ENCODE measurements at regions not wholly inside any gene's neighbourhood (a gene's known extent, or its start where the extent isn't known, plus 50 kb on each side); places are given as distances from the start of the nearest gene placed in this dataset.
"Not testable (repeated sequence)": the region's sequence is repeated elsewhere in the genome, so short reads cannot be mapped to it uniquely, and the experiment has no call there.

DNA sequence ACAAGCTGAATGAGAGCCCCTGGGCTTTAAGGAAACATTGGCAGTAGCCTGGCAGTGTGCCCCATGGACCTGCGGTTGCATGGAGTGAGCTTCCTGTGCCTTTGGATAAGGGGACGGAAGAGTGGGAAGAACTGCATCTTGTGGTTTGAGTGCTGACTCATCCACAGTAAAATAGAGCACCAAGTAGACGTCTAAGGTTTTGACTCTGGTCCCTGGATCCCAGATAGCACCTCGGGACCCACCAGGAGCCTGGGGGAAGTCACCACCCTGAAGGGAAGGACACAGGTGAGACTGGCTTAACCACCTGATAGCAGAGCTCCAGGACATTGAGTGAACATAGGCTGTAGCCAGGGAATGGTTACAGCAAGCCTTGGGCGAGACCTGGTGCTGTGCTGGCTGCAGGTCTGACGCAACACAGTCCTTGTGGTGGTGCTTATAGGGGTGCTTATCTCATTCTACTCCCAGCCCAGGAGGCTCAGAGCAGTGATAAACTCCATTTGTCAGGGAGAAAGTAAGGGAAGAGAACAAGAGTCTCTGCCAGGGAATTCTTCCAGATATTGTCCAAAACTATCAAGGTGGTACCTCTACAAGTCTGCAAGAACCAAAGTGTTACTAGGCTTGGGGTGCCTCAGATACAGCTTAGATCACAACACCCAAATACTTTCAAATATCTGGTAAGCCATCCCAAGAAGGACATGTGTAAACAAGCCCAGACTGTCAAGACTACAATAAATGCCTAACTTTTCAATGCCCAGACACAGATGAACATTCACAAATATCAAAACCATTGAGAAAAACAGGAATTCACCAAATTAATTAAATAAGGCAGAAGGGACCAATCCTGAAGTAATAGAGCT is 123.6 kb upstream of the TET2 start:
- Histone ChIP-seq H3K4me3 (no peak overlapping the region), H3K9me3 (no peaks in the 10 kb centered on the region), H3K27me3 (no peaks in the 10 kb centered on the region), H3K36me3 (no peaks in the 10 kb centered on the region)
- DNase-seq, result peak; percentile 13

DNA sequence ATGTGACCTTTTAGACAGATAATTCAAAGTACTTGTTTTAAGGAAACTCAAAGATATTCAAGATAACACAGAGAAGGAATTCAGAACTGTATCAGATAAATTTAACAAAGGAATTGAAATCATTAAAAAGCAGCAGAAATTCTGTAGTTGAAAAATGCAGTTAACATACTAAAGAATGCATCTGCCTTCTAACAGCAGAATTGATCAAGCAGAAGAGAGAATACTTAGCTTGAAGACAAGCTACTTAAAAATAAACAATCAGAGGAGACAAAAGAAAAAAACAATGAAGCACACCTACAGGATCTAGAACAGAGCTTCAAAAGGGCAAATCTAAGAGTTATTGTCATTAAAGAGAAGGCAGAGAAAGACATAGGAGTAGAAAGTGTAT is 123.0 kb upstream of the TET2 start:
- DNase-seq, result no peak
- Histone ChIP-seq H3K36me3 (no peaks in the 10 kb centered on the region), H3K9me3 (no peaks in the 10 kb centered on the region), H3K4me3 (no peak overlapping the region), H3K27me3 (no peaks in the 10 kb centered on the region)

DNA sequence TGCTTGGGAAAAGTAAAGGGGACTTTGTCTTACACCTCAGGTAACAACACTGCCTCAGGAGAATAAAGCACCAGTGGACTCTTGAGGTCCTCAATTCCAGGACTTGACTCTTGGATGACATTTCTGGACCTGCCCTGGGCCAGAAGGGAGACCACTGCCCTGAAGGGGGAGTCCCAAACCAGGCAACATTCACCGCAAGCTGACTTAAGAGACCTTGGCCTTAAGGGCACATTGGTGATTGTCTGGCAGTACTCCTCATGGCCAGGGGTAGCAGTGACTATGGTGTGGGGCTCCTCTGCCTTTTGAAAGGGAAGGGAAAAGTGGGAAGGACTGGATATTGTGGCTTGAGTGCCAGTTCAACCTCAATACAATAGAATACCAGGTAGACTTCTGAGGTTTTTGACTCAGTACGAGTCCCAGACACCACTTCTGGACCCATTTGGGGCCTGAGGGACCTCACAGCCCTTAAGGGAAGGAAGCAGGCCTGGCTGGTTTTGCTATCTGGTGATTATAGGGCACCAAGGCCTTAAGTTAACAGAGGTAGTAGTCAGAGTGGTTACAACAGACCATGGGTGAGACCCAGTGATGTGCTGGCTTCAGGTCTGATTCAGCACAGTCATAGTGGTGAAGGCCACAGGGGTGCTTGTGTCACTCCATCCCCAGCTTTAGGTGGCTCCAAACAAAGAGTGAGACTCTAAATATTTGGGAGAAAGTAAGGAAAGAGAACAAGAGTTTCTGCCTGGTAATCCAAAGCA is 121.2 kb upstream of the TET2 start:
- no peaks in the 10 kb centered on the region for H3K9me3 ChIP-seq
- H3K4me3 ChIP-seq, result no peak overlapping the region
- no peaks in the 10 kb centered on the region for H3K36me3 ChIP-seq
- no peak for DNase-seq
- no peaks in the 10 kb centered on the region for H3K27me3 ChIP-seq

DNA sequence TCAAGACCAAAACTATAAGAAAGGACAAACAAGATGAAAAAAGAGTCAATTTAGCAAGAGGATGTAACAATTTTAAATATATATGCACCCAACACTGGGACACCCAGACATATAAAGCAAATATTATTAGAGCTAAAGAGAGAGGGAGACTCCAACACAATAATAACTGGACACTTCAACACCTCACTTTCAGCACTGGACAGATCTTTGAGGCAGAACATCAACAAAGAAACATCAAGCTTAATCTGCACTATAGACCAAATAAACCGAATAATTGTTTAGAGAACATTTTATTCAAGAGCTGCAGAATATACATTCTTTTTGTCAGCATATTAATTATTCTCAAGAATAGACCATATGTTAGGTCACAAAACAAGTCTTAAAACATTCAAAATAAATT is 109.7 kb upstream of the TET2 start:
- DNase-seq, result no peak
- Histone ChIP-seq H3K27me3 (no peaks in the 10 kb centered on the region), H3K36me3 (no peaks in the 10 kb centered on the region), H3K4me3 (no peak overlapping the region), H3K9me3 (no peaks in the 10 kb centered on the region)

DNA sequence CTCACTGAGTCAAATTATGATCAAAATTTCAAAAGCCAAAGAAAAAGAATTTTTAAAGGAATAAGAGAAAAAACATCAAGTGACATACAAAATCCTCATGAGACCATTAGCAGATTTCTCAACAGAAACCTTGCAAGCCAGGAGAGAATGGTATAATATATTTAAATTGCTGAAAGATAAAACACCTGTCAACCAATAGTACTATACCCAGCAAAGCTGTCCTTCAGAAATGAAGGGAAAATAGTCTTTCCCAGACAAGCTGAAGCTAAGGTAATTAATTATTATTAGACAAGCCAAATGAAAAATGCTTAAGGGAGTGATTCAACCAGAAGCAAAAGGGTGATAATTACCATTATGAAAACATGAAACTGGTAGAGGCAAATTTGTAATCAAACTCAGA is 104.2 kb upstream of the TET2 start:
- no peaks in the 10 kb centered on the region for H3K36me3 ChIP-seq

DNA sequence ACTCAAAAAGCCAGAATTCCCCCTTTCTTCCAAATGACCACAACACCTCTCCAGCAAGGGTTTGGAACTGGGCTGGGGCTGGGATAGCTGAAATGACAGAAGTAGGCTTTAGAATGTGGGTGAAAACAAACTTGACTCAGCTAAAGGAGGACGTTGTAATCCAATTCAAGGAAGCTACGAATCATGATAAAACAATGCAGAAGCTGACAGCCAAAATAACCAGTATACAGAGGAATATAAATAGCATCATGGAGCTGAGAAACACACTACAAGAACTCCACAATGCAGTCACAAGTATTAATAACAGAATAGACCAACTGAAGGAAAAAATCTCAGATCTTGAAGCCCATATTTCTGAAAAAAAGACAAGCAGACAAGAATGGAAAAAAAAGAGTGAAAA is 95.8 kb upstream of the TET2 start:
- H3K27me3 ChIP-seq, result no peaks in the 10 kb centered on the region
- DNase-seq, result peak; percentile 1
- peaks cover 4% of the 10 kb centered on the region; the same call in 1 of the 2 replicates for H3K9me3 ChIP-seq
- no peaks in the 10 kb centered on the region for H3K36me3 ChIP-seq
- no peak overlapping the region for H3K4me3 ChIP-seq

More for the DNA sequence above, 104.2 kb upstream of the TET2 start:
- Histone ChIP-seq H3K9me3 (no peaks in the 10 kb centered on the region), H3K27me3 (no peaks in the 10 kb centered on the region), H3K4me3 (no peak overlapping the region)
- no peak for DNase-seq

DNA sequence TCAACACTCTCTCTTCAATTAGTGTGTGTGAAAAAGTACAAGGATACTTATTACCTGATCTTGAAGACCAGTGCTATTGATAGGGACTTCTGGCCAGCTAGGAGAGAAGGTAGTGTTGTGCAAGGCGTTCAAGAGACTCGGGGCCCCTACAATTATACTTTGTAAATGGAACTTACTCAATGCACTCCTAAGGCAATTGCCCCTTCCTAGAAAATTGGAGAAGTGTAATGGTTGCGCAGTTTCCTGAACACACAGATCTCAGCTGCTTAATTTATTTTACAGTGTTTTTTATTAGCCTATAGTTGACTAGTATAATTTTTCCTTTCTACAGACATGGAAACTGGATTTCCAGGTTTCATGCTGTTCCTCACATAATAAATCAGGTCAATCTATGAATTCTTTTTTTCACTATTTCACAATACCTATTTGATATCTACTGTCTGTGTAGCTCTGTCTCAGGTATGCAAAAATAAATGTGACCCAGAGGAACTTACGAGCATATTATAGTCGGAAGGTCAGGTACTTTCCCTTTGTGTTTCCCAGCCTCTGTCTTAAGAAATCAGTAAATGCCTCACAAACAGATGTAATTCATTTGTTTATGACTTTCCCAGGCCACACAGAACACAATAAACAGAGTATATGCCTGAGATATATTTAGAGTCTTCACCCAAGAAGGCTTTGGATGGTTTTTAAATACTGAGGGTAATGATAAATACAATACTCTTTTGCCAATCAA is 89.1 kb upstream of the TET2 start:
- H3K4me3 ChIP-seq, result no peak overlapping the region
- H3K36me3 ChIP-seq, result no peaks in the 10 kb centered on the region
- H3K27me3 ChIP-seq, result no peaks in the 10 kb centered on the region
- no peak for DNase-seq
- peaks cover 2% of the 10 kb centered on the region; the same call in 1 of the 2 replicates for H3K9me3 ChIP-seq

DNA sequence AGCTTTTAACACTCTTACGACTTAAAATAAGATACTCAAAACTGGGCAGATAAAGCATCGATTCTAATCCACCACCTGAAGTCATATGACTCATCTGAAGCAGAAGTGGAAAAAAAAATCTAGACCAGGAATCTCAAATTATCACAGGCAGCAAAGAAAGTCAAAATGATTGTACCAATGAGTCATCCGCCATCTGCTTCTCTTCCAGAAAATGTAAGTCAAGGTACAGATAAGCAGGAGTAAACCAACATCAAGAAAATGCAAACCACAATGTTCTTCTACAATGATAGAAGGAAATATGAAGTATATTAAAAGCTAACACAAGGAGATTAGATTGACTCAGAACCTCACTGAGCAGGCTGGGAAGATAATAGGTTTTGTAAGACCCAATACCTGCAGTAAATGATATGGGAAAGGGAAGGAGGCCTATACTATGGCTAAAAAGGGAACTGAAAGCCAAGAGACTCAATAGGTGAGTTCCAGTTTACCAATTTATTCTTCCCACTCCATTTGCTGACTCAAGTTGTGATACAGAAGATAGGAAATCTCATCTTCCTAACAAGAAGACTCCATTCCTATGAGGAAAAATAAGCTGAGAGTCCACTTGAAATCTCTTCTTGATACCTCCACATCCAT is 88.4 kb upstream of the TET2 start:
- Histone ChIP-seq H3K4me3 (no peak overlapping the region), H3K27me3 (no peaks in the 10 kb centered on the region), H3K9me3 (no peaks in the 10 kb centered on the region), H3K36me3 (no peaks in the 10 kb centered on the region)
- DNase-seq, result no peak

DNA sequence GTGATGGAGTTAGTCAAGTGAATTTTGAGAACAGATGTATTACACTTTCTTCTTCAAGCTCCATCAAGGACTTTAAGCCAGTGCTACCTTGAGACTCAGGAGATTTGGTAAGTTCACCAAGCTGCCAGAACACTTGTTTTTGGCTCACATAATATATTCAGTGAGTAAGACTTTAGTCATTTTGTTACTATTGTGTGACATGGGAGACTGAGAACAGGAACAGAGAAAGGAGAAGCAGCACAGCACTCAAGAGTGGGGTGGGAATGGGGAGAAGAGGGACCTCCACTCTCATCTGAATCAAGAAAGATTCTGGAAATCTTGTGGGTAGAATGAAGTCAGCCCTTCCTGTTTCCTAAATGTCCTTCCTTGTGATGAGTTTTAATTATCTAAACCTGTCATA is 87.3 kb upstream of the TET2 start:
- Histone ChIP-seq H3K9me3 (no peaks in the 10 kb centered on the region), H3K27me3 (no peaks in the 10 kb centered on the region), H3K4me3 (no peak overlapping the region), H3K36me3 (no peaks in the 10 kb centered on the region)
- DNase-seq, result no peak

DNA sequence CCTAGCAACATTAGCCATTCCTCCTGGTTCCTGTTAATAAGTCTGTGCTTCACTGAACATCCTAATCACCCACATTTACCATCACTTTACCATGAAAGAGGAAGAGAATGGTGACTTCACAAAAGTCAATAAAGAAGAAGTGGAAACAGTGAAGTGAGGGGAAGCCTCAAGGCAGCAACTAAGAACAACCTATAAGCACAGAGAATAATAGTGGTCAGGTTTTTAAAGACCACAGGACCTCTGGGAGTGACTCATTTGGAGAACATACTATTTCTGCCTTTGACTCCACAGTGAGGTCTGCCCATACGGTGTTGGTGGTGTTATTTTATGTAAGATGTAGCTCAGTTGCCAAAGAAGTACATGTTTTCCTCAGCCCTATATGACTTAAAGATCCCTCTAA is 86.0 kb upstream of the TET2 start:
- no peak for DNase-seq
- H3K36me3 ChIP-seq, result no peaks in the 10 kb centered on the region
- H3K4me3 ChIP-seq, result no peak overlapping the region
- H3K9me3 ChIP-seq, result no peaks in the 10 kb centered on the region
- H3K27me3 ChIP-seq, result no peaks in the 10 kb centered on the region

DNA sequence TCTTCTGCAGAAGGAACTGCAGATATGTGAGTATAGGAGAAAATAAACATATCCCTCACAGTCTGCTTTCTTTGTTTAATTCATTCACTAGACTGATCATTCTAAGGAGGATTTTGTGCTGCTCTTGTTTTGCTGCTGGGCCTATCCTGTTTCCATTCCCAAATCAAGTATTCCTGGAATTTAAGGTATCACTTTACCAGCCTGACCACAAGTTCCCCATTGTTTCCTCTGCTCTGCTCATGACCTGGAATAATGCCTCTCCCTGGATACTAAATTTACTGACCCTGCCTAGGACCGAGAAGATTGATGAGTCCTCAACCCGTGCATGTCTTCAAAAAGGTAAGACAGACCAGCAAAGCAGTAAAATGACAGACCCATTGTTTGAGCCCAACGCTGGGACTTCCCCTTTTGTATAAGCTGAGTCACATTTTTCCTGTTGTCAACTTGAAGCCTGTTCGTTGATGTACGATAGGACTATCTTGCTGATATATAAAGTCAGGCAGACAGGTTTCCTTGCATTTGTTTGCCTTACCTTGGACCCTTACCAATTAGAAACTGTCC is 85.5 kb upstream of the TET2 start:
- Histone ChIP-seq H3K27me3 (no peaks in the 10 kb centered on the region), H3K36me3 (no peaks in the 10 kb centered on the region), H3K9me3 (no peaks in the 10 kb centered on the region), H3K4me3 (no peak overlapping the region)
- DNase-seq, result no peak

DNA sequence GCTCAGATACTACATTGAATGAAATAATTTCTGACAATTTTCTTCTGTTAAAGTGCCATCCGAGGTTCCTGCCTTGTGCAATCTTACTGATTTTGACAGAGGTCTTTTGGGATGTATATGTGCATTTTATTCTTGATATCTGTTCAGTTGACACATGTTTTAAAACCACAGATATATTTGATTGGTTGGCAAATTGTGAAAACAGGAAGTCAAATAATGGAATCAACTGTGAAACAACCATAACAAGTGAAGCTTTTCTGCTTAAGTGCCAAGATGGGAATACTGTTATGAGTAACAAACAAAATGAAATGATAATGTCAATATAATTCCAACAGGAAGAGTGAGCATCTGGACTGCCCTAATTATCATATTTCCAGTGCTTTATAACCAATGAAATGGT is 84.9 kb upstream of the TET2 start:
- no peak overlapping the region for H3K4me3 ChIP-seq
- no peaks in the 10 kb centered on the region for H3K27me3 ChIP-seq
- H3K36me3 ChIP-seq, result no peaks in the 10 kb centered on the region
- no peak for DNase-seq
- no peaks in the 10 kb centered on the region for H3K9me3 ChIP-seq

DNA sequence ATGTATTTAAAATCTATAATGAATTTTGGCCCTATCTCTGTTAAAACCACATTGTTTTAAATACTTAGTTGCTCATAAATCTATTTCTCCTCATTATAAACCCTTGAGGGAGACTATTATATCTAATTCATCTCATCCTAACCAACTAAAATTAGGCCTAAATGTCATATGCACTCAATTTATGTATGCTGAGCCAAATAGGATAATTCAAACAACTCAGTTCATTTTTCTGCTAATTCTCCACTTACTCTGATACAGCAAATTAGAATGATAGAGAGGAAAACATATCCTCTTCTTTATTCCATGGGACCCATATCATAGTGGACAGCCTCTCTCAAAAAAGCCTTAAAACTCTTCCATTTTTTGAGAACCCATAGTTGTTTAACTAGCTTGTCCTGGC is 80.3 kb upstream of the TET2 start:
- Histone ChIP-seq H3K9me3 (no peaks in the 10 kb centered on the region), H3K4me3 (no peak overlapping the region)
- no peak for DNase-seq

DNA sequence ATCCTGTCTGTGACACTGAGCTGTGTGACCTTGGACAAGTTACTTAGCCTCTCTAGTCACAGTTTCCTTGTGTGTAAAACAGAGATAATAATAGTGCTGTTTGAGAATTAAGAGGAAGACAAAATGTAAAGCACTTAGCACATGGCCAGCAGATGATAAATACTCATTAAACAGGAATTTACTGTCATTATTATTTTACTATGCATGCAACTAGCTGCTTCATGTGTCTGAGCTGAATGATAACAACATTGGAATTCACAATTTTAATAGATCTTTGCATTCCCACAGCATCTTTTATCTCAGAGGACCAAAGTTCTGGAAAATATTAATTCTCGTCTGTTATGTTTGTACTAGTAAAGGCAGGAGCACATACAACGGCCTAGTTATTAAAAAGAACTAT is 79.2 kb upstream of the TET2 start:
- Histone ChIP-seq H3K4me3 (no peak overlapping the region), H3K9me3 (no peaks in the 10 kb centered on the region), H3K36me3 (no peaks in the 10 kb centered on the region), H3K27me3 (no peaks in the 10 kb centered on the region)
- no peak for DNase-seq

More for the DNA sequence above, 80.3 kb upstream of the TET2 start:
- Histone ChIP-seq H3K27me3 (no peaks in the 10 kb centered on the region), H3K36me3 (no peaks in the 10 kb centered on the region)

DNA sequence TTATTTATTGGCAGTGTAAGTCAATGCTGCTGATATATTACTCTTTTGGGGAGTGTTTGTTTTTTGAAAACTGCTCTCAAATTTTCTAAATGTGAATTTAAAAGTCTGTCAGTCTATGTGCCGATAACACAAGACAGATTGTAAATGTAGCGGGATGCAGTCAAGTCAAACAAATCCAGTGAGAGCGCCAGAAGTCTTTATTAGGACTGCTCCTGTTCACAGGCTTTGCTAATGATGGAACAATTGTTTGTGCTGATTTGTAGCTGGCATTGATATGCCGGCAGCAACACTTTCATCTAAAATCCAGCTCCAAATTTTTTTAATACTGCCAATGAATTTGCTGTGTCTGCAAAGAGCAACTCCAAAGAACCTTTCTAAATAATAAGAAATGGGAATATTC is 78.7 kb upstream of the TET2 start:
- H3K4me3 ChIP-seq, result no peak overlapping the region
- no peaks in the 10 kb centered on the region for H3K36me3 ChIP-seq
- H3K9me3 ChIP-seq, result no peaks in the 10 kb centered on the region
- no peak for DNase-seq
- H3K27me3 ChIP-seq, result no peaks in the 10 kb centered on the region

DNA sequence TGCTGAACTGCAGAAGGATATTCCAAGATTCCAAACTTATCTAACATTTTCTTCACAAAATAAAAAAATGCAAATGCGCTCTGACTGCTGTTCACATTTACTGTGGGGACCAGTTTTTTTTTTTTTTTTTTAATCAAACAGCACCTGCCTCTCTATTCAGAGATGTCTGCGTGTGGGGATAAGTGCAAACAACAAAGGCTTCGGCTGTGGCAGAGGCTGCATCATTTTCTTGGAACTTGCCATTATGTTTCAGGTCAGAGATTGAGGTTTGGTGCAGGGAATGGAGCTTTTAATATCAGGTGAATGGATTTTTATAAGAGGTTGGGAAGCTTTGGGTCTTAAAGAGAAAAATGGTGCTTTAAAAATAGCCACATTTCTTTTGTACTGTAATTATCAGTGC is 78.2 kb upstream of the TET2 start:
- no peaks in the 10 kb centered on the region for H3K27me3 ChIP-seq
- no peaks in the 10 kb centered on the region for H3K36me3 ChIP-seq
- H3K4me3 ChIP-seq, result no peak overlapping the region
- DNase-seq, result no peak
- H3K9me3 ChIP-seq, result no peaks in the 10 kb centered on the region

DNA sequence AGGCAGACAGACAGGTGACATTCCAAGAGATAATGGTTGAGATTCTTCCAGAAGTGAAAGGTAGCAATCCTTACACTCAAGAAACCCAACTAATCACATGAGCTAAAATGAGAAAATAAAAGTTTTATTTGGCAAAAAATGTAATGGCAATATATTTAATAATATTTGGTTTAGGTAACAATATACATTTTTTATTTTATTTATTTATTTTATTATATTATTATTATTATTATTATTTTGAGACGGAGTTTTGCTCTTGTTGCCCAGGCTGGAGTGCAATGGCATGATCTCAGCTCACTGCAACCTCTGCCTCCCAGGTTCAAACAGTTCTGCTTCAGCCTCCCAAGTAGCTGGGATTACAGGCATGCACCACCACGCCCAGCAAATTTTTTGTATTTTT is 74.6 kb upstream of the TET2 start:
- H3K9me3 ChIP-seq, result not testable (repeated sequence)

More for the DNA sequence above, 74.6 kb upstream of the TET2 start:
- not testable (repeated sequence) for DNase-seq, H3K36me3 ChIP-seq, H3K27me3 ChIP-seq, H3K4me3 ChIP-seq

All from MG63 (cell line).